ENCODE measurements at regions not wholly inside any gene's neighbourhood (a gene's known extent, or its start where the extent isn't known, plus 50 kb on each side); places are given as distances from the start of the nearest gene placed in this dataset.

DNA sequence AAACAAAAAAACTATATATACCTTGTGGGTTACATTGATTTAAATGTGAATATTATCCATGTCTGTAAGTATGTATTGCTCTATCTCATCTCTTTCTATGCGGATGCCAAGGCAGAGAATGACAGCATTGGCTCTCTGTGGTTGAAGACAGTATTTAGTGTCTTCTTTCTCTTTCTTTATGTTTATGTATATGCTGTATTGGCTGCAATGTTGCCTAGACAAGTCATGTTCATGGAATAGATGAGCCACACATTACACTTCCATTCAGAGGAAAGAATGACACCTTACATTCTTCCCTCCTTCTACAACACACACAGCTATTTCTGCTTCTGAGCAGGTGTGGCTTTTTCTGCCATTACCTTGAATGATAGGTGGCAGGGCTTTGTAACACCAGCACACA is 639.4 kb upstream of the MIR17HG start:
- H3K27ac ChIP-seq (ENCODE audit: low read length), result no peak overlapping the region
- H3K9me3 ChIP-seq (ENCODE audit: control insufficient read depth, insufficient read depth, low read length), result peaks cover 3% of the 10 kb centered on the region
- intact Hi-C loops (cut with micrococcal nuclease), result no loop called here
- Mint-ChIP-seq H3K4me1 (no peaks in the 10 kb centered on the region), H3K36me3 (no peaks in the 10 kb centered on the region), H3K9me3 (peaks cover 14 to 28% of the 10 kb centered on the region in 2 donors), H3K27ac (no peak overlapping the region), H3K27me3 (ENCODE audit: low read depth in 2 of 2) (no peaks in the 10 kb centered on the region), H3K4me3 (no peak overlapping the region)
- ATAC-seq (no peak), DNase-seq (no peak)
- TF ChIP-seq, protein P1, sequence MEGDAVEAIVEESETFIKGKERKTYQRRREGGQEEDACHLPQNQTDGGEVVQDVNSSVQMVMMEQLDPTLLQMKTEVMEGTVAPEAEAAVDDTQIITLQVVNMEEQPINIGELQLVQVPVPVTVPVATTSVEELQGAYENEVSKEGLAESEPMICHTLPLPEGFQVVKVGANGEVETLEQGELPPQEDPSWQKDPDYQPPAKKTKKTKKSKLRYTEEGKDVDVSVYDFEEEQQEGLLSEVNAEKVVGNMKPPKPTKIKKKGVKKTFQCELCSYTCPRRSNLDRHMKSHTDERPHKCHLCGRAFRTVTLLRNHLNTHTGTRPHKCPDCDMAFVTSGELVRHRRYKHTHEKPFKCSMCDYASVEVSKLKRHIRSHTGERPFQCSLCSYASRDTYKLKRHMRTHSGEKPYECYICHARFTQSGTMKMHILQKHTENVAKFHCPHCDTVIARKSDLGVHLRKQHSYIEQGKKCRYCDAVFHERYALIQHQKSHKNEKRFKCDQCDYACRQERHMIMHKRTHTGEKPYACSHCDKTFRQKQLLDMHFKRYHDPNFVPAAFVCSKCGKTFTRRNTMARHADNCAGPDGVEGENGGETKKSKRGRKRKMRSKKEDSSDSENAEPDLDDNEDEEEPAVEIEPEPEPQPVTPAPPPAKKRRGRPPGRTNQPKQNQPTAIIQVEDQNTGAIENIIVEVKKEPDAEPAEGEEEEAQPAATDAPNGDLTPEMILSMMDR (IDR thresholded peaks at IDR 0.05), result no peak
- H3K27me3 ChIP-seq (ENCODE audit: control insufficient read depth, insufficient read depth, low read length), result no peaks in the 10 kb centered on the region
- H3K4me3 ChIP-seq (ENCODE audit: low read length), result no peak overlapping the region
- 100% methylated on average over 1 of the region's 1 CpG for WGBS (ENCODE audit: insufficient coverage)
- H3K36me3 ChIP-seq (ENCODE audit: control insufficient read depth, insufficient read depth, low read length), result no peaks in the 10 kb centered on the region
- H3K4me1 ChIP-seq (ENCODE audit: control insufficient read depth, insufficient read depth, low read length), result no peaks in the 10 kb centered on the region

DNA sequence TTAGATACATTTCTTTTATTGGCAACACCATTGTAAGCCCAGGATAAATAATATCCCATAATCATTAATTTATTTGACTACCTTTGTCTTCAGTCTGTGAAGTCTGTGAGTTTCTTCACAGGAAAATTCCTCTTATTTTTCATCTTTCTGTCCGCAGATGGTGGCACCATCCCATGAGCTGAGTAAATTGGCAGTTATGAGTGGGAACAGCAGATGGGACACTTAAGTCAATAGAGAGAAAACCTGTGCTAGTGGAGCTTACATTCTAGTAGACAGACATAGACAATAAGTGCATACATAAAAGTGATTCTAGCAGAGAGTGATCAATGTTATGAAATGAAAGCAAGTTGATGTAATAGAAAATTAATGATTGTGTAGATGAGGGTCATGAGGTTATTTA is 638.2 kb upstream of the MIR17HG start:
- intact Hi-C loops (cut with micrococcal nuclease), result no loop called here
- no peak overlapping the region for H3K27ac Mint-ChIP-seq

DNA sequence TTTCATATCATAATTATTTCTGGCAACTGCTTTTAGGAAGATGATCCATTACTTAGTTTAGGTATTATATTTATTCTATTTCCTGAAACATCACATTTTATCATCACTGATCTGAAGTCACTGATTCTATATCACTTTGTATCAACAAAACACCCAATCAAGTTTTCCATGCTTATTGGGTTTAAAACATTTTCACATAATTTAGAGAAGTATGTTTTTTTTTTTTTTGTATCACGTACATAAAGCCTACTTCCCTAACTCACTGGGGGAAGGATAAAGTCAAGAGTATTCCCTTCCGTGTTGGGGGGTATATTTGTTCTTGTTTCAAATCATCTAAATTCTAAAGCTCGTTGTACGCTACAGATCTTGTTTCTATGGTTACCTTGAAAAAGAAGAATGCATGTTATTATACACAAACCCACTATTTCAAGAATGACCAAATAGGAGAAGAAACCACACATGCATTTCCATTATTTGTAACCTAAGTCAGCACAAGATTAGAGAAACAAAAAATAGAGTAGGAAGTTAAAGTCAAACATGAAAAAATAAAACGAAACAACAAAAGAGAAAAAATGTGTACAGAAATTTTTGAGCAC is 637.2 kb upstream of the MIR17HG start:
- intact Hi-C loops (cut with micrococcal nuclease), result no loop called here
- H3K4me3 Mint-ChIP-seq, result no peak overlapping the region
- DNase-seq (no peak), ATAC-seq (no peak)
- H3K9me3 ChIP-seq (ENCODE audit: control insufficient read depth, insufficient read depth, low read length), result peaks cover 3% of the 10 kb centered on the region
- H3K36me3 ChIP-seq (ENCODE audit: control insufficient read depth, insufficient read depth, low read length), result no peaks in the 10 kb centered on the region
- TF ChIP-seq, protein P1 (IDR thresholded peaks at IDR 0.05), result no peak
- H3K9me3 Mint-ChIP-seq, result peaks cover 15 to 30% of the 10 kb centered on the region in 2 donors
- H3K36me3 Mint-ChIP-seq, result no peaks in the 10 kb centered on the region
- H3K27me3 ChIP-seq (ENCODE audit: control insufficient read depth, insufficient read depth, low read length), result no peaks in the 10 kb centered on the region
- no peaks in the 10 kb centered on the region for H3K4me1 Mint-ChIP-seq
- no peak overlapping the region for H3K27ac ChIP-seq (ENCODE audit: low read length)
- H3K4me1 ChIP-seq (ENCODE audit: control insufficient read depth, insufficient read depth, low read length), result no peaks in the 10 kb centered on the region
- no peaks in the 10 kb centered on the region for H3K27me3 Mint-ChIP-seq (ENCODE audit: low read depth in 2 of 2)
- no CpG with 5 or more reads among the region's 5 CpGs for WGBS (ENCODE audit: insufficient coverage)
- H3K4me3 ChIP-seq (ENCODE audit: low read length), result no peak overlapping the region
- H3K27ac Mint-ChIP-seq, result no peak overlapping the region

More for the DNA sequence above, 638.2 kb upstream of the MIR17HG start:
- no peaks in the 10 kb centered on the region for H3K4me1 Mint-ChIP-seq
- H3K27me3 Mint-ChIP-seq (ENCODE audit: low read depth in 2 of 2), result no peaks in the 10 kb centered on the region
- H3K36me3 ChIP-seq (ENCODE audit: control insufficient read depth, insufficient read depth, low read length), result no peaks in the 10 kb centered on the region
- H3K9me3 ChIP-seq (ENCODE audit: control insufficient read depth, insufficient read depth, low read length), result peaks cover 3% of the 10 kb centered on the region
- no peak overlapping the region for H3K4me3 Mint-ChIP-seq
- ATAC-seq (no peak), DNase-seq (no peak)
- H3K36me3 Mint-ChIP-seq, result no peaks in the 10 kb centered on the region
- H3K4me3 ChIP-seq (ENCODE audit: low read length), result no peak overlapping the region
- TF ChIP-seq, protein P1 (IDR thresholded peaks at IDR 0.05), result no peak
- H3K9me3 Mint-ChIP-seq, result peaks cover 17 to 32% of the 10 kb centered on the region in 2 donors
- H3K4me1 ChIP-seq (ENCODE audit: control insufficient read depth, insufficient read depth, low read length), result no peaks in the 10 kb centered on the region
- H3K27me3 ChIP-seq (ENCODE audit: control insufficient read depth, insufficient read depth, low read length), result no peaks in the 10 kb centered on the region
- H3K27ac ChIP-seq (ENCODE audit: low read length), result no peak overlapping the region
- WGBS (ENCODE audit: insufficient coverage), result 100% methylated on average over 1 of the region's 1 CpG
